Retinal pigment epithelial cell (primary cell): ENCODE measurements at regions not wholly inside any gene's neighbourhood (a gene's known extent, or its start where the extent isn't known, plus 50 kb on each side); places are given as distances from the start of the nearest gene placed in this dataset.

Source experiments
- DNase-seq: peaks from one replicate; pipeline ENCODE4 v3.0.0-alpha.2; 2010; ENCODE audit warnings: low read depth
- H3K4me3 ChIP-seq: 2 replicates; pipeline ENCODE4 v1.5.1; 2011; ENCODE audit warnings: mild to moderate bottlenecking, low read length, control low read depth, moderate library complexity
- CTCF ChIP-seq: conservative IDR thresholded peaks from 2 replicates; pipeline ENCODE4 v1.5.1; 2011; ENCODE audit warnings: low read depth, low read length, control low read depth, inconsistent platforms

DNA sequence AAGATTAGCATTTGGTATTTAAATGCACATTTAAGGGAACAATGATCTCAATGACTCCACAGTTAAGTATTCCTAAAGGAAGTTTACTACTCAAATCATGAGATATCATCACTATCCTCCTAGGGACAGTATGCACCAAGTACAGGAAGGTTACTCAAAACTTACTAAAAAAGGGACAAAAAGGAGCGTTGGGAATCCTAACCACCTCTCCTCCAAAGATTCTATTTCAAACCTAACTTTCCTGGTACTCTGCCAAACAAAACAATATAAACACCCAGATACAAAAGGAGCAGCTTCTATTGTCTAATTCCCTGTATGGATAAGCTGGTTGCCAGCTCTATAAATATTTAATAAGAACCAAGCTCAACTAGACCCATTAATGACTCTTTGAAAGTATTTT is 377.7 kb downstream of the NUAK1 start:
- DNase-seq, result no peak
- no peak for TF ChIP-seq CTCF
- no peak overlapping the region for H3K4me3 ChIP-seq

DNA sequence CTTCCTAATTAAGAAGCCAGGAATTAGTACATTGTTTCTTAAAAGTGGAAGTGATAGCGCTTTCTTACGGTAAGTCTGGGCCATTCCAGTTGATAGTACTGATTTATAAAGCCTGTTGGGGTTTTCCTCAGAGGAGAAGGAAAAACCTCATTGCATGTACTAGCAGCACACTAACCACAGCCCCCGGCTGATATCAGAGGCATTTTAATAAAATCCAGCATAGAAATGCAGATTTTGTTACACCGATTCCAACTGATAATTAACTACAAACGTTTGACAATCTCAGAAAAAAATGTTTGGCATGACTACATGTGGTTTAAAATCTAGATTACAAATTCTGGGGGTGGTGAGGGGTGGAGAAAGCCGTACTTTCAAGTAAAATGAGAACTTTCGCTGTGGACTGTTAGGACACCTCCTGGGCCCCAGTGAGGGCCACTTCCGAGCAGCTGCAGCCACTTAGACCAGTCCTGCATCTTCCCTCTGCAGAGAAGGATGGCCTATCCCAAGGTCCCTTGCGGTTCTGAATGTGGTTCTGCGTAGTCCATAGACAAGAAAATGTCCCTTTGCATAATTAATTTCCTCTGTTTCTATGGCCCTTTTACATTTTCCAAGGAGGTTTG is 374.4 kb downstream of the NUAK1 start:
- no peak for DNase-seq
- H3K4me3 ChIP-seq, result no peak overlapping the region
- TF ChIP-seq CTCF, result no peak

- DNase-seq, result no peak
- no peak overlapping the region for H3K4me3 ChIP-seq
- TF ChIP-seq CTCF, result no peak
These were observed 373.4 kb downstream of the NUAK1 start for GRCh38 chr12:105765053-105766014.

- no peak for TF ChIP-seq CTCF
- H3K4me3 ChIP-seq, result no peak overlapping the region
- DNase-seq, result no peak
These were observed 372.7 kb downstream of the NUAK1 start for GRCh38 chr12:105766029-105766428.

DNA sequence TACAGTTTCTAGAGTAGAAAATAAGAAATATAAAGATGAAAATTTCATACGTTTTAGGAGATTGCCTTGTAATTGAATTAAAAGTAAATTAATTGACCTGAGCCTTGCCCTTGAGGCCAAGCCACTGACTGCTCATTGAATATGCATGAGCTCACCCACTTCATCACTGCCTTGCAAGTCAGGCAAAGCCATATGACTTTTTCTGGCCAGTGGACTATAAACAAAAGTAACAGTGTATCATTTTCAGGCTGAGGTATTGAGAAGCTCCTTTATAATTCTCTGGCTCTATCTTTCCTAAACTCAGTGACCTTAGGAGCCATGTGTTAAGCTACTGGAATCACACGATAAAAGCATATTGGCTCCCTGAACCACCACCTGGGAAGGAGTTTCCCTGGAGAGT is 369.3 kb downstream of the NUAK1 start:
- no peak for TF ChIP-seq CTCF
- no peak overlapping the region for H3K4me3 ChIP-seq
- DNase-seq, result no peak

DNA sequence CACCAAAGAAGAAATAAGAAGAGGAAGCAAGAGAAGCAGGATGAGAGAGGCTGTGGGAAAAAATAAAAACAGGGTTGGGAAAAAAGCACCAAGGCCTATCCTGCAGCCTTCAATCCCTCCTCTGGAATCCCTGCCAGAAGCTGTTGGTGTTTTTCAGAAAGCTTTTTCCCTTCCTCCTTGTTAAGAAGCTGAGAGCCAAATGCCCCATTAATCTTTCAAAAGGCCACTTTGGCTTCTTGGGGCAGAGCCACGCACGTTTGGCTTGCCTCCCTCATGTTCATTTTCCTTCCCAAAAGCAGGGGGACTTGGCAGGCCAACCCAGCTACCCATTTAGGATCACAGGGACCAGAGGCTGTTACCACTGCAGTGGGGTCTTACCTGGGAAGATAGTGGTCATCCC is 365.3 kb downstream of the NUAK1 start:
- no peak overlapping the region for H3K4me3 ChIP-seq
- DNase-seq, result no peak
- TF ChIP-seq CTCF, result no peak

DNA sequence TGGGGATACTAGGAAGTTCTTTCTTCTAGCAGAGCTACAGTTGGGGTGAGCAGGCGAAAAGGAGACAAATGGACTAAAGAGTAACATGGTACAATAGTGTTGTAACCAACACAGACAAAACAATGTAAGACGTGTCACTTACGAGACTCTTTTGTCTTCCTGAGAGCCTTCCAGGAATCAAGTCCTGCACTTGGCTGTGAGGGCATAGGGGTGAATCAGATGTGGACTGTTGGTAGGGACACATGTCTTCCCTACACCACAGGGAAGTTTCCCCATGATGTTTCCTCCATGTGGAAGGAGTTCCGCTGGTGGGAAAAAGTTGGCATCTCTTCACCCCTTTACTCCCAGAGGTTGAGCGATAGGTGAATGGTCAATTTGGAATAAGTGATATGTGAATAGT is 364.7 kb downstream of the NUAK1 start:
- DNase-seq, result no peak
- no peak for TF ChIP-seq CTCF
- no peak overlapping the region for H3K4me3 ChIP-seq
